HG03442 (cell line): ENCODE measurements at regions not wholly inside any gene's neighbourhood (a gene's known extent, or its start where the extent isn't known, plus 50 kb on each side); places are given as distances from the start of the nearest gene placed in this dataset.
A peak's percentile ranks its signal among the peaks of the same experiment; 100 is the strongest.
"Not testable (repeated sequence)": the region's sequence is repeated elsewhere in the genome, so short reads cannot be mapped to it uniquely, and the experiment has no call there.

ENCODE experiments used
- ATAC-seq: cut with Tn5 transposase; IDR thresholded peaks from one replicate; pipeline ENCODE4 v1.9.1; 2021; ENCODE audit warnings: mild to moderate bottlenecking, moderate library complexity; ENCODE audit not compliant: unreplicated experiment

- no peak for ATAC-seq
These were observed 193.9 kb downstream of the RTP5 start for GRCh38 chr2:242063436-242063835.

DNA sequence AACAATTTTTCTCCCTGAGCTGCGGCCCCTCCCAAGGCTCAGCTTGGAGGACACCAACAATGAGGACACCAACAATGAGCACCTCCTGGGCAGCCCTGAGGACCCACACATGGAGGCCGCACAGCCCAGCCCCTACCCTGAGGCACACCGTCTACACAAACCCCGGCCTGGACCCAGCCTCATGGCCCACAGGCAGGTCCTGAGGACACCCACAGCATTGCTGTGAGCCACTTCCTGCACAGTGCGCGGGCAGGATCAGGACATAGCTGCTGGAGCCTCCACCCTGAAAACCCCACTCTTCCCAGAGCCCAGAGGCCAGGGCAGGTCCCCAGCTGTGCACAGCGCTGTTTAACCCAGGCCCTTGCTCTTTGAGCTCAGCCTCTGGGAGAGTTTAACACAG lies 194.3 kb downstream of the RTP5 start:
- ATAC-seq, result no peak

- no peak for ATAC-seq
These were observed 195.1 kb downstream of the RTP5 start for GRCh38 chr2:242064364-242065250.

GRCh38 chr2:242065426-242065825 lies 195.9 kb downstream of the RTP5 start:
- ATAC-seq, result no peak

GRCh38 chr2:242069018-242069417 lies 199.5 kb downstream of the RTP5 start:
- ATAC-seq, result no peak

DNA sequence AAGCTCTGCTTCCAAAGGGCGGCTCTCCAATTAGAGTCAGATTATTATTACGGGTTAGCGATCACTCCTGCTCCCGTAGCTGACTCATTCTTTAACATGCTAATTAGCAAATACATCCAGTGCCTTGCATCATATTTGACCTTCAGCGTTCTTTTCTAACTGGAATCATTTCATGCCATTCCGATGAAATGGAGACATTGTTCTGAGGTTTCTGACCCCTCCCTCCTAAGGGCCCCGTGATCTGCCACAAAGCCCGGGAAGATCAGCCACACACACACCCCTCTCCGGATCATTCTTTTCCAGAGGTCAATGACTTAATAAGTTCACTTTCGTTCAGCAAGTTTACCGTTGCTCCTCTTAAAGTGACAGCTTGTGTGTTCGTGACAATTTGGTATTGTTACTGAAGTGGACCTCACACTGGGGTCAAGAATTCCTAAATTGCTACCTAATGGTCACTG lies 200.4 kb downstream of the RTP5 start:
- not testable (repeated sequence) for ATAC-seq

DNA sequence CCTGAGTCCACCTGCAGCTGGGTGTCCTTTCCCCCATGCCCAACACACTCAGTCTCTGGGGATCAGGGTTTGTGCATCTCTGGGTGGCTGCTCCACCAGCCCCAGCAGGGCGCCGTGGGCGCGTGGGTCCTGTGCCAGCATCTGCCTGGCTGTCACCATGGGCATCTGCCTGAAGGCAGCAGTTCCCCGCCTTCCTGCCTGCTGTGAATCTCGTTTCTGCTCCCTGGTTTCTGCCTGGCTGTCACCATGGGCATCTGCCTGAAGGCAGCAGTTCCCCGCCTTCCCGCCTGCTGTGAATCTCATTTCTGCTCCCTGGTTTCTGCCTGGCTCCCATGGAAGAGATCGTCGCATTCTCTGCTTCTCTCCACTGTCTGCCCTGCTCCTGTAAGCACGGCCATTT lies 201.2 kb downstream of the RTP5 start:
- ATAC-seq, result not testable (repeated sequence)

GRCh38 chr2:242071377-242071776 lies 201.8 kb downstream of the RTP5 start:
- ATAC-seq, result not testable (repeated sequence)

DNA sequence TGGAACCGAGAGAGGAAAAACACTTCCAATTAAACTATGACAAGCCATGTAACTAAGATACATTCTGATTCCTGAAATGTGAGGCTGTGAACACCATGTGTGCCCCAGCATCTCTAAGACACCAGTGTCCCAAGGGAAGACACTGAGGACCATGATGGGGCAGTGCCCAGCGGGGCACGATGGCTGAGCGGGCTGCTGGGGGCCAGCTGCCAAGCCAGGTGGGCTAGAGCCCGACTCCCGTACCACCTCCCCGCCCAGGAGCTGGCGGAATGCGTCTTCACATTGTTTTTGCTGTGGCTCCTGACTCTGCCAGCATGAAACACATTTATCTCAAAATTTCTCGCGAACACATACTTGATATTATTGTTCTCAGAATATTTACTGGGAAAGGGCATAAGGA lies 202.4 kb downstream of the RTP5 start:
- ATAC-seq, result not testable (repeated sequence)

GRCh38 chr2:242075168-242075567 lies 205.6 kb downstream of the RTP5 start:
- no peak for ATAC-seq

GRCh38 chr2:242075696-242076095 lies 206.2 kb downstream of the RTP5 start:
- ATAC-seq, result no peak

GRCh38 chr2:242076184-242076583 lies 206.7 kb downstream of the RTP5 start:
- not testable (repeated sequence) for ATAC-seq

GRCh38 chr2:242078426-242078825 lies 208.9 kb downstream of the RTP5 start:
- ATAC-seq, result not testable (repeated sequence)

- ATAC-seq, result not testable (repeated sequence)
These were observed 210.3 kb downstream of the RTP5 start for GRCh38 chr2:242079792-242080191.

- not testable (repeated sequence) for ATAC-seq
These were observed 211.2 kb downstream of the RTP5 start for GRCh38 chr2:242080575-242081214.

GRCh38 chr2:242084034-242084433 lies 214.5 kb downstream of the RTP5 start:
- not testable (repeated sequence) for ATAC-seq

GRCh38 chr2:242085024-242085674 lies 215.6 kb downstream of the RTP5 start:
- ATAC-seq, result not testable (repeated sequence)

- no peak for ATAC-seq
These were observed 216.6 kb downstream of the RTP5 start for GRCh38 chr2:242085941-242086621.

- peak; percentile 32 for ATAC-seq
These were observed 218.5 kb downstream of the RTP5 start for GRCh38 chr2:242088044-242088443.

DNA sequence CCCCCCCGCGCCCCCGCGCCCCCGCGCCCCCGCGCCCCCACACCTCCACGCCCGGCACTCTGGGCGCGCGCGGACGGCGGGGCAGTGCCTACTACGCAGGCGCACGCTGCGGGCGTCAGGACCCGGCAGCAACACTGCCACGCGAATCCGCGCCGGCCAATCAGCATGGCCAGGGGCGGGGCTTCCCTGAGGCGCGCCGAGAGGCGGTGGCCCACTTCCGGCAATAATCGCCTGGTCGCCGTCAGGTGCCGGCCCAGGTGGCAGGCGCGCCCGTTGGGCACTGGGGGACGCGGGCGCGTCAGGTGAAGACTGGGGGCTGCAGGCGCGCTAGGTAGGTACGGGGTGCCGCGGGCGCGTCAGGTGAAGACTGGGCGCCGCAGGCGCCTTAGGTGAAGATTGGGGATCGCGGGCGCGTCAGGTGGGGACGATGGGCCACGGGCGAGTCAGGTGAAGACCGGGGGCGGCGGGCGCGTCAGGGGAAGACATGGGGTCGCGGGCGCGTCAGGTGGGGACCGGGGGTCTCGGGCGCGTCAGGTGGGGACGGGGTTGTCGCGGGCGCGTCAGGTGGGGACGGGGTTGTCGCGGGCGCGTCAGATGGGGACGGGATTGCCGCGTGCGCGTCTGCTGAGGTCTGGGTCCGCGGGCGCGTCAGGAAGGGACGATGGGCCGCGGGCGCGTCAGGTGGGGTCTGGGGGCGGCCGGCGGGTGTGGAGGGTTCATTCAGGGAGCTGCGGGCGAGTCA lies 219.1 kb downstream of the RTP5 start:
- ATAC-seq, result peak; percentile 79
